H9 (cell line): ENCODE measurements at regions not wholly inside any gene's neighbourhood (a gene's known extent, or its start where the extent isn't known, plus 50 kb on each side); places are given as distances from the start of the nearest gene placed in this dataset.

Experiments used
- DNase-seq: peaks from one replicate; pipeline ENCODE4 v3.0.0-alpha.2; 2017
- H2AFZ ChIP-seq: one replicate; pipeline ENCODE4 v1.6.1; 2013; ENCODE audit warnings: mild to moderate bottlenecking, low read length, control low read depth, moderate library complexity
- H2AK5ac ChIP-seq: 2 replicates; pipeline ENCODE4 v1.6.1; 2013; ENCODE audit warnings: low read length, control low read depth, mixed read lengths; ENCODE audit not compliant: insufficient read length
- H2BK120ac ChIP-seq: one replicate; pipeline ENCODE4 v1.6.1; 2013; ENCODE audit warnings: low read depth, mild to moderate bottlenecking, low read length, control low read depth, inconsistent platforms; ENCODE audit not compliant: poor library complexity, severe bottlenecking
- H2BK12ac ChIP-seq: 2 replicates; pipeline ENCODE4 v1.6.1; 2013; ENCODE audit warnings: low read length, control low read depth, mixed read lengths, low read depth; ENCODE audit not compliant: insufficient read length
- H2BK15ac ChIP-seq: 2 replicates; pipeline ENCODE4 v1.6.1; 2013; ENCODE audit warnings: low read depth, low read length, control low read depth
- H2BK20ac ChIP-seq: one replicate; pipeline ENCODE4 v1.6.1; 2013; ENCODE audit warnings: low read depth, mild to moderate bottlenecking, low read length, control low read depth, inconsistent platforms; ENCODE audit not compliant: poor library complexity, severe bottlenecking
- H2BK5ac ChIP-seq: 2 replicates; pipeline ENCODE4 v1.6.1; 2013; ENCODE audit warnings: low read length, control low read depth, mixed read lengths; ENCODE audit not compliant: insufficient read length
- H3K14ac ChIP-seq: 2 replicates; pipeline ENCODE4 v1.6.1; 2013; ENCODE audit warnings: low read length, control low read depth; ENCODE audit not compliant: insufficient read depth
- H3K18ac ChIP-seq: 2 replicates; pipeline ENCODE4 v1.6.1; 2013; ENCODE audit warnings: low read depth, mild to moderate bottlenecking, mixed read lengths, low read length, control low read depth; ENCODE audit not compliant: insufficient read length
- H3K23ac ChIP-seq: 2 replicates; pipeline ENCODE4 v1.6.1; 2013; ENCODE audit warnings: low read length, control low read depth, mixed read lengths, low read depth; ENCODE audit not compliant: insufficient read length
- H3K23me2 ChIP-seq: 2 replicates; pipeline ENCODE4 v1.6.1; 2013; ENCODE audit warnings: low read depth, mild to moderate bottlenecking, mixed read lengths, low read length, control low read depth; ENCODE audit not compliant: insufficient read length, poor library complexity, severe bottlenecking
- H3K27ac ChIP-seq: 2 replicates; pipeline ENCODE4 v1.5.1; 2013; ENCODE audit warnings: low read length, control low read depth, mixed read lengths, low read depth; ENCODE audit not compliant: insufficient read length
- H3K27me3 ChIP-seq: 2 replicates; pipeline ENCODE4 v1.6.1; 2013; ENCODE audit warnings: low read length, control low read depth, inconsistent platforms; ENCODE audit not compliant: insufficient read depth
- H3K4ac ChIP-seq: 2 replicates; pipeline ENCODE4 v1.6.1; 2013; ENCODE audit warnings: low read depth, mild to moderate bottlenecking, control low read depth, inconsistent platforms, low read length, moderate library complexity
- H3K4me1 ChIP-seq: 2 replicates; pipeline ENCODE4 v1.6.1; 2013; ENCODE audit warnings: low read length, control low read depth, inconsistent platforms; ENCODE audit not compliant: insufficient read depth
- H3K4me2 ChIP-seq: 2 replicates; pipeline ENCODE4 v1.6.1; 2013; ENCODE audit warnings: low read length, control low read depth, mixed read lengths; ENCODE audit not compliant: insufficient read length, insufficient read depth
- H3K56ac ChIP-seq: 2 replicates; pipeline ENCODE4 v1.6.1; 2013; ENCODE audit warnings: low read depth, mild to moderate bottlenecking, mixed read lengths, low read length, control low read depth; ENCODE audit not compliant: insufficient read length
- H3K79me1 ChIP-seq: 2 replicates; pipeline ENCODE4 v1.6.1; 2013; ENCODE audit warnings: low read depth, mild to moderate bottlenecking, moderate library complexity, low read length, control low read depth, inconsistent platforms; ENCODE audit not compliant: insufficient read depth, poor library complexity, severe bottlenecking
- H3K79me2 ChIP-seq: 2 replicates; pipeline ENCODE4 v1.6.1; 2013; ENCODE audit warnings: low read length, control low read depth, inconsistent platforms; ENCODE audit not compliant: insufficient read depth
- H3K9ac ChIP-seq: 2 replicates; pipeline ENCODE4 v1.6.1; 2013; ENCODE audit warnings: low read length, control low read depth, mixed read lengths; ENCODE audit not compliant: insufficient read length; ENCODE audit errors: extremely low read depth
- H3K9me3 ChIP-seq: one replicate; pipeline ENCODE4 v1.6.1; 2013; ENCODE audit warnings: low read depth, low read length, inconsistent platforms; ENCODE audit not compliant: control insufficient read depth
- H3T11ph ChIP-seq: one replicate; pipeline ENCODE4 v1.6.1; 2013; ENCODE audit warnings: mild to moderate bottlenecking, low read length, control low read depth, inconsistent platforms
- H4K20me1 ChIP-seq: one replicate; pipeline ENCODE4 v1.6.1; 2013; ENCODE audit not compliant: control insufficient read depth, insufficient read length, insufficient read depth
- H4K5ac ChIP-seq: 2 replicates; pipeline ENCODE4 v1.6.1; 2013; ENCODE audit warnings: low read depth, mild to moderate bottlenecking, mixed read lengths, low read length, control low read depth; ENCODE audit not compliant: insufficient read length
- H4K8ac ChIP-seq: replicated peaks from 2 replicates; pipeline ENCODE4 v1.6.1; 2013; ENCODE audit warnings: low read length, control low read depth, mixed read lengths, low read depth; ENCODE audit not compliant: insufficient read length
- H4K91ac ChIP-seq: 2 replicates; pipeline ENCODE4 v1.6.1; 2013; ENCODE audit warnings: low read depth, mild to moderate bottlenecking, moderate library complexity, mixed read lengths, low read length, control low read depth; ENCODE audit not compliant: insufficient read length
- H3K27ac Mint-ChIP-seq, 3 experiments: 2 replicates in 2 of 3; 3 replicates in 1 of 3; pipeline ENCODE4 v1.8.0; 2020 to 2021; ENCODE audit warnings: mixed read lengths in 3 of 3, mild to moderate bottlenecking in 1 of 3, moderate library complexity in 1 of 3
- H3K27me3 Mint-ChIP-seq: 2 replicates; pipeline ENCODE4 v1.8.0; 2021; ENCODE audit warnings: low read depth, mild to moderate bottlenecking, moderate library complexity, mixed read lengths
- H3K36me3 Mint-ChIP-seq, 3 experiments: 2 replicates in 2 of 3; 3 replicates in 1 of 3; pipeline ENCODE4 v1.8.0; 2020 to 2021; ENCODE audit warnings: low read depth in 3 of 3, mixed read lengths in 3 of 3; ENCODE audit not compliant: insufficient read depth in 1 of 3
- H3K4me1 Mint-ChIP-seq, 2 experiments: 2 replicates each; pipeline ENCODE4 v1.8.0; 2020; ENCODE audit warnings: mixed read lengths in 2 of 2
- H3K4me3 Mint-ChIP-seq, 2 experiments: 2 replicates in 1 of 2; 3 replicates in 1 of 2; pipeline ENCODE4 v1.8.0; 2020 to 2021; ENCODE audit warnings: mild to moderate bottlenecking in 2 of 2, mixed read lengths in 2 of 2, moderate library complexity in 1 of 2
- H3K9me3 Mint-ChIP-seq, 2 experiments: 2 replicates in 1 of 2; 3 replicates in 1 of 2; pipeline ENCODE4 v1.8.0; 2020; ENCODE audit warnings: mild to moderate bottlenecking in 2 of 2, mixed read lengths in 2 of 2, moderate library complexity in 1 of 2
- CTCF ChIP-seq: fragments of 200-600 bp; sonication (generic); conservative IDR thresholded peaks from 3 replicates; pipeline ENCODE4 v1.8.0; 2021; ENCODE audit warnings: antibody characterized with exemption, mild to moderate bottlenecking
- WGBS: extraction: QIAGEN DNeasy Blood & Tissue Kit; methylation state at CpG from one replicate; pipeline ENCODE4 v1.1.7; 2013; ENCODE audit warnings: missing lambda C conversion rate, low lambda C conversion rate, mixed read lengths; ENCODE audit not compliant: insufficient read length; ENCODE audit errors: extremely low coverage; 5-methylcytosine and 5-hydroxymethylcytosine counted together

- TF ChIP-seq CTCF, result no peak
Observed at GRCh38 chr20:7301807-7302206, 534.3 kb downstream of the BMP2 start.

More at GRCh38 chr20:7301807-7302206, 534.3 kb downstream of the BMP2 start:
- H3K36me3 Mint-ChIP-seq, result peaks cover 0 to 9% (median 4%) of the 10 kb centered on the region in 3 experiments; a peak in 4 of 7 replicates
- Histone ChIP-seq H4K8ac (no peak overlapping the region), H3K27ac (no peak overlapping the region), H3K9me3 (no peaks in the 10 kb centered on the region), H4K91ac (no peak overlapping the region), H3K79me2 (no peaks in the 10 kb centered on the region), H3K79me1 (no peaks in the 10 kb centered on the region), H3K23ac (no peak overlapping the region), H2BK20ac (no peak overlapping the region), H4K20me1 (no peaks in the 10 kb centered on the region), H2BK120ac (no peak overlapping the region), H3K18ac (no peak overlapping the region), H3K14ac (no peak overlapping the region), H3K56ac (no peak overlapping the region), H2AK5ac (no peak overlapping the region), H3K27me3 (no peaks in the 10 kb centered on the region), H3T11ph (no peak overlapping the region), H3K4ac (no peak overlapping the region), H4K5ac (no peak overlapping the region), H2BK12ac (no peak overlapping the region), H3K4me2 (no peak overlapping the region), H2BK15ac (no peak overlapping the region), H3K23me2 (no peaks in the 10 kb centered on the region), H2AFZ (no peak overlapping the region), H3K4me1 (0 out of 2 replicates have a peak, but pooled peaks cover 4% of the 10 kb centered on the region), H2BK5ac (no peak overlapping the region), H3K9ac (no peak overlapping the region)
- peaks cover 8 to 11% of the 10 kb centered on the region in 2 experiments for H3K4me1 Mint-ChIP-seq
- H3K4me3 Mint-ChIP-seq, result no peak overlapping the region; a peak in 1 of 5 replicates
- peak overlapping the region in 1 of 3 experiments; percentile 91; a peak in 2 of 7 replicates for H3K27ac Mint-ChIP-seq
- no CpG with 5 or more reads among the region's 2 CpGs for WGBS
- no peak for DNase-seq
- H3K9me3 Mint-ChIP-seq, result peaks cover 6 to 9% of the 10 kb centered on the region in 2 experiments
- no peaks in the 10 kb centered on the region for H3K27me3 Mint-ChIP-seq
